Retinal pigment epithelial cell (primary cell): ENCODE measurements at regions not wholly inside any gene's neighbourhood (a gene's known extent, or its start where the extent isn't known, plus 50 kb on each side); places are given as distances from the start of the nearest gene placed in this dataset.
"Not testable (repeated sequence)": the region's sequence is repeated elsewhere in the genome, so short reads cannot be mapped to it uniquely, and the experiment has no call there.

Experiments
- DNase-seq: peaks from one replicate; pipeline ENCODE4 v3.0.0-alpha.2; 2010; ENCODE audit warnings: low read depth
- H3K4me3 ChIP-seq: 2 replicates; pipeline ENCODE4 v1.5.1; 2011; ENCODE audit warnings: mild to moderate bottlenecking, low read length, control low read depth, moderate library complexity
- TF ChIP-seq, protein P1 (sequence below): conservative IDR thresholded peaks from 2 replicates; pipeline ENCODE4 v1.5.1; 2011; ENCODE audit warnings: low read depth, low read length, control low read depth, inconsistent platforms

DNA sequence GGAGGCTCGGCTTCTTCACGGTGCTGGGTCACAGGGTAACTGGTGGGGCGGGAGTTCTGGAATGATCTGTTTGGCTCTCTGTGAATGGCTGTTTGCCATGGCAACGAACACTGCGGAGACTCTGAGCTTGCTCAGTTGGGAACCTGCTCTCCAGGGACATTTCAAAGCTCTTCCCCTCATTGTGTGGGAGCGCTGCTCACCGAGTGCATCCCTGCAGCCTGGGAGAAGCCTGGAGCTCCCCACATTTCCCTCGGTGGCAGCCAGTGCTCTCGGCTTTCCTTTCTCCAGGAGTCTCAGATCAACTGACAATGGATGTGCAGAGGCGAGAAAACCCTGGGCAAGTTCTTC lies 57.6 kb upstream of the CACUL1 start:
- TF ChIP-seq, protein P1, sequence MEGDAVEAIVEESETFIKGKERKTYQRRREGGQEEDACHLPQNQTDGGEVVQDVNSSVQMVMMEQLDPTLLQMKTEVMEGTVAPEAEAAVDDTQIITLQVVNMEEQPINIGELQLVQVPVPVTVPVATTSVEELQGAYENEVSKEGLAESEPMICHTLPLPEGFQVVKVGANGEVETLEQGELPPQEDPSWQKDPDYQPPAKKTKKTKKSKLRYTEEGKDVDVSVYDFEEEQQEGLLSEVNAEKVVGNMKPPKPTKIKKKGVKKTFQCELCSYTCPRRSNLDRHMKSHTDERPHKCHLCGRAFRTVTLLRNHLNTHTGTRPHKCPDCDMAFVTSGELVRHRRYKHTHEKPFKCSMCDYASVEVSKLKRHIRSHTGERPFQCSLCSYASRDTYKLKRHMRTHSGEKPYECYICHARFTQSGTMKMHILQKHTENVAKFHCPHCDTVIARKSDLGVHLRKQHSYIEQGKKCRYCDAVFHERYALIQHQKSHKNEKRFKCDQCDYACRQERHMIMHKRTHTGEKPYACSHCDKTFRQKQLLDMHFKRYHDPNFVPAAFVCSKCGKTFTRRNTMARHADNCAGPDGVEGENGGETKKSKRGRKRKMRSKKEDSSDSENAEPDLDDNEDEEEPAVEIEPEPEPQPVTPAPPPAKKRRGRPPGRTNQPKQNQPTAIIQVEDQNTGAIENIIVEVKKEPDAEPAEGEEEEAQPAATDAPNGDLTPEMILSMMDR: no peak
- DNase-seq: no peak
- H3K4me3 ChIP-seq: no peak overlapping the region

DNA sequence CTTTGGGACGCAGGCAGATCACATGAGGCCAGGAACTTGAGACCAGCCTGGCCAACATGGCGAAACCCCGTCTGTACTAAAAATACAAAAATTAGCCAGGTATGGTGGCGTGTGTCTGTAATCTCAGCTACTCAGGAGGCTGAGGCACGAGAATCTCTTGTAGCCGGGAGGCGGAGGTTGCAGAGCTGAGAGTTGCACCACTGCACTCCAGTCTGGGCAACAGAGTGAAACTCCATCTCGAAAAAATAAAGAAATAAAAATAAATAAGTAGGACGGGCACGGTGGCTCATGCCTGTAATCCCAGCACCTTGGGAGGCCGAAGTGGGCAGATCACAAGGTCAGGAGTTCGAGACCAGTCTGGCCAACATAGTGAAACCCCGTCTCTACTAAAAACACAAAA lies 58.2 kb upstream of the CACUL1 start:
- not testable (repeated sequence) for DNase-seq, H3K4me3 ChIP-seq

DNA sequence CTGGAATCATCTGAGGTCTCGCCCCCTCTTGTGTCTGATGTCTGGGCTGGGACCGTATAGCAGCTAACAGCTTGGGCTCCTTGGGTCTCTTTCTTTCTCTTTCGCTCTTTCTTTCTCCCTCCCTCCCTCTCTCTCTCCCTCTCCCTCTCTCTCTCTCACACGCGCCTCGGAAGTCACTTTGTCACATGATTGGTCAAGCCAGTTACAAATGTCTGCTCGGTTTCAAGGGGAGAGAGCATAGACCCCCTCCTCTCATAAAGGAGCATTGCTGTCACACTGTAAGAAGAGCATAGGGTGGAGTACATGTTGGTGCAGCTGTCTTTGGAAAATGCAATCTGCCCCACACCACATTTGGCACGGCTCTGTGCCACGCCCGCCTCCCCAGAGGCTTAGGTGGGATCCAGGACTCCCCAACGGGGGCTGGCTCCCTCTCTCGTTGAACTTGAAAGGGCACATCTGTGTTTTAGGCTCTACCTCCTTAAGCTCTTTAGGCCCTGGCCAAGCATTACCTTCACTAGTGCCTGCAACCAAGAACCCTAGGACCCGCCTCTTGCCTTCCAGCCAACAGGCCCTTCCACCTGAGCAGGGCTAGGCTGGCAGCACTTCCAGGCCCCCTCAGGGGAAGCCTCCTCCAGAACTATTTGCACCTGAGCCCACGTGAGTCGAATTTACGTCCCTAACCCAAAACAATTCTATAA lies 61.9 kb upstream of the CACUL1 start:
- TF ChIP-seq, protein P1: no peak
- H3K4me3 ChIP-seq: no peak overlapping the region
- no peak for DNase-seq

DNA sequence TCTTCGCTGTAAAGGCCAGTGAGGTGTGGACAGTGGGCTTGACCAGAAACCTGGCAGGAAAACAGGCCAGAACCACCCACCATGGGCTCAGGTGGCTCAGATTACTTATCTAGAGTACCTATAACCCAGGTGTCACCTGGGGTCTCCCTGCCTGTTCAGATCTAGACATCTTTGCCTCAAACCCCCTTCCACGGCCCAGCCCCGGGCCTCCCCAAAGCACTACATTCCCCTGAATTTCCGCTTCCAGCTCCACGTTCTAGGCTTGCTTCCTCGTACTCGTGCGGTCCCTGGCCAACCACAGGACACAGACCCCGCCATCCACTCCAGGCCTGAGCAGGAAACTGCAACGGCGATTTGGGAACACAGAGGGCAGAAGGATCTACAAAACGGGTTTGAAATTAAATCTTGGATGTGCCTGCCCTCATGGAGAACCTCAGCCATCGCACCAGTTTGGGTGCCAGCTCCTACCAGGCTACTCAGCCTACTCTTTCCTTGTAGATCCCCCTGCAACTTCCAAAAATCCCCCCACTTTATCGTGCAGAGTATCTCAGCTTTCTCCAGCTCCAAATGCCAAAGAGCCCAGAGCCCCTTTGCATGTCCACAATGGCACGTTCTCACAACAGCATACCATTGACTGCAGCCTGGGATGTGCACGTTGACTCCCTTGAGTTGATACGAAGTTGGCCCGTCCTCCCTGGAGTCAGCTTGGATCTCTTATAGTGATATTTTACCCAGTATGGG lies 62.7 kb upstream of the CACUL1 start:
- TF ChIP-seq, protein P1: no peak
- no peak overlapping the region for H3K4me3 ChIP-seq
- no peak for DNase-seq

DNA sequence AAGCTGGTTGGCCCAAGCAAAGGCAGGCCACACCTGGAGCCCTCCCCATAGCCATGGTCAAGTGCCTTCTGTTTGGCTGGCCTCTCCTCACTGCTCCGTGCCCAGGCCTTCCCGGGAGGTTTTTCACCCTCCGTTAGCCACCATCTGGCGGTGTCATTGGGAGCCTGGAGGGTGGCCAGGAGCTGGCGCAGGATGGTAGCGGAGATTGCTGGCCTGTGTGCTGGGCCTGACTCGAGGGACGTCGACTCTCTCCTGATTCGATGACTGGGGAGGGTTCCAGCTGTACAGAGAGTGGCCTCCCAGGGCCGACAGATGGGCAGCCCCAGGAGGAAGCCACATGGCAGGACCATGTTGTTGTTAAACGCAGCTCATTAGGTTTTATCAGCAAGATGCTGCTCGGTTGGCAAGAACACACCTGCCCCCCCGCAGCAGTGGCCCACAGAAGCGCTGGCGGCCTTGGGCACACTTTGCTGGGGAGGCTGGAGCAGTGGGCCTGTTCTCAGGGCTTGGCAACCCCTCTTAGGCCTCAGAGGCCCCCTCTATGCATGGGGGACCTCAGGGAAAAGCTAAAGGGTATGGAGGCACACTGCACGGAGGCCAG lies 64.0 kb upstream of the CACUL1 start:
- no peak overlapping the region for H3K4me3 ChIP-seq
- no peak for DNase-seq
- TF ChIP-seq, protein P1: no peak

DNA sequence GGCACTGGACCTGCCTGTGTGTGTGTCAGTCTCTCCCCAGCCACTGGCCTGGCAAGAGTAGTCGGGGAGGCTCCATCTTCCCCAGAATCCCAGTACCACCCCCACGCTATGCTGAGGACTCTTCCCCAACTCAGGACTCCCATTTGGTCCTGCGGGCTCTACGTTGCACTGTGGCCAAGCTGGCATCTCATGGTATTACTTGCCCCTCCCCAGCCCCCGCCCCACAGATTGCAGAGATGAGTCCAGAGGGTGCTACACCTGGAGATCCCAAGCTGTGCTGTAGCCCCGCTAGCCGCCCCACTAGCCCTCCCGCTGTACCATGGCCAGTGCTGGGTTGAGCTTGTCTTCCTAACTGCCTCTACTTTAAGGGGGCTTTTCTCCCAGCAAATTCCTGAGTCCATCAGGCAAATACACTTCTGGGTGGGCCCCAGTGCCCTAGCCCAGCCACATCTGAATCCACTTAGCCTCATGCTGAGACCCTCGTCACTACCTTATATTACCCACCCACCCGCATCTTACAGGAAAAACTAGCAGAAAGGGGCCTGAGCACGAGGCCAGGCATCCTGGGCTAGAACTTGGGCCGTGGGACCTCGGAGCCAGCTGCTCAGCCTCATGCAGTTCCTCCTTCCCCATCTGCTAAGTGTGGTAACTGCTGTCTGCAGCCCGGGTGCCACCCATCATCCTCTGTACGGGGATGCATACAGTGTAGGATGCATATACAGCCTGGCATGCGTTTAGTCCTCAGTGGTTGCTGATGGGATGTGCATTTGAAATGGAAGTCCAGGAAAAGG lies 65.8 kb upstream of the CACUL1 start:
- no peak overlapping the region for H3K4me3 ChIP-seq
- no peak for DNase-seq
- TF ChIP-seq, protein P1: no peak

DNA sequence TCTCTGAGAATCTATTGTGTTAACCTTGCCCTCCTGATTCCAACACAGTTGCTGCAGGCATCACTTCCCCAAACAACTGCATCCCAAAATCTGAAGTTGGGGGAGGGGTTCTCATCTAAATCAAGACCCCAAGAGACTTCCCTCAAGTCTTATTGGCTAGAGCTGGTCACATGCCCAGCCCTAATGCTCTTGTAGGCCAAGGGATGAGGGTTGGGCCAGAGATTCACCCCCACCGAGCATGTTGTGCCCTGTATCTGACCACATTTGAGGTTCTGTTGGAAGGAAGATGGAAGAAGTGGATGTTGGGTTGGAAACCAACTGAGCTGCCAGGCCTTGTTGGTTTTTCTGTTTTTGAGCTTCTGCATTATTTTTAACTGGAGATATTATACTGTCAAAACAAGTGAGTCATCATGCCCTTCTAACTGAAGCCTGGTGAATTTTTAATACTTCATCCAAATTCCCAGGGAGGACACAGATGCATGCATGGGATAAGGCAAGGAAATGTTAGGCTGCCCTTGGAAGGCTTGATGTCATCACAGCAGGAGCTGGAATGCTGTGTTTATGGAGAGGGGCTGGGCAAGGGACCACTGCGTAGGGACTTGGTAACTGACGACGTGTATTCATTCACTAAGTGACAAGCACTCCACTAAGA lies 68.6 kb upstream of the CACUL1 start:
- TF ChIP-seq, protein P1: no peak
- DNase-seq: no peak

More for the DNA sequence above, 68.6 kb upstream of the CACUL1 start:
- H3K4me3 ChIP-seq: no peak overlapping the region
